HEK293 (cell line): ENCODE measurements at regions not wholly inside any gene's neighbourhood (a gene's known extent, or its start where the extent isn't known, plus 50 kb on each side); places are given as distances from the start of the nearest gene placed in this dataset.

ENCODE experiments used
- CTCF ChIA-PET: fragments of 350-600 bp; formaldehyde crosslinking; extraction: SDS; loops from one replicate; lab custom pipeline; 2021; ENCODE audit warnings: antibody characterized with exemption; lab: Yijun Ruan, JAX
- POLR2A ChIA-PET: fragments of 300-600 bp; formaldehyde crosslinking; extraction: SDS; loops from one replicate; lab custom pipeline; 2020; ENCODE audit warnings: antibody characterized with exemption, inconsistent platforms; lab: Yijun Ruan, JAX
- H3K27ac ChIP-seq: fragments of 200-500 bp; sonication (Bioruptor generic); 2 replicates; pipeline ENCODE4 v1.5.1; 2014; ENCODE audit warnings: low read depth, low read length, control low read depth, inconsistent platforms; ENCODE audit errors: extremely low read depth
- H3K36me3 ChIP-seq, 2 experiments: fragments of 200-500 bp in 1 of 2; sonication (Bioruptor generic) in 1 of 2; 1 replicate in 1 of 2; 2 replicates in 1 of 2; pipeline ENCODE4 v1.5.1; 2014 to 2017; ENCODE audit warnings: inconsistent platforms in 2 of 2, low read length in 2 of 2; ENCODE audit not compliant: control insufficient read depth in 2 of 2, insufficient read depth in 1 of 2
- H3K4me1 ChIP-seq: fragments of 200-500 bp; sonication (Bioruptor generic); 2 replicates; pipeline ENCODE4 v1.5.1; 2014; ENCODE audit warnings: mild to moderate bottlenecking, low read length, inconsistent platforms; ENCODE audit not compliant: control insufficient read depth, insufficient read depth
- H3K4me3 ChIP-seq: 2 replicates; pipeline ENCODE4 v1.5.1; 2011; ENCODE audit warnings: low read depth, mild to moderate bottlenecking, control low read depth, low read length, moderate library complexity
- H3K9me3 ChIP-seq: fragments of 200-500 bp; sonication (Bioruptor generic); 2 replicates; pipeline ENCODE4 v1.5.1; 2014; ENCODE audit warnings: low read depth, low read length, inconsistent platforms; ENCODE audit not compliant: control insufficient read depth, insufficient read depth
- ATF2 ChIP-seq: fragments of 450-650 bp; formaldehyde crosslinking; IDR thresholded peaks from 2 replicates; pipeline ENCODE4 v1.5.1; 2016; ENCODE audit warnings: missing biosample characterization, missing genetic modification characterization, low read depth
- KLF1 ChIP-seq: fragments of 450-650 bp; formaldehyde crosslinking; IDR thresholded peaks from 2 replicates; pipeline ENCODE4 v1.5.1; 2016; ENCODE audit warnings: missing biosample characterization, missing genetic modification characterization
- KLF8 ChIP-seq: fragments of 450-650 bp; formaldehyde crosslinking; IDR thresholded peaks from 2 replicates; pipeline ENCODE4 v1.5.1; 2016; ENCODE audit warnings: missing biosample characterization, missing genetic modification characterization
- RBAK ChIP-seq: fragments of 450-650 bp; formaldehyde crosslinking; IDR thresholded peaks from 2 replicates; pipeline ENCODE4 v1.5.1; 2016; ENCODE audit warnings: missing biosample characterization, missing genetic modification characterization
- SCRT1 ChIP-seq: fragments of 450-650 bp; formaldehyde crosslinking; IDR thresholded peaks from 2 replicates; pipeline ENCODE4 v1.5.1; 2016; ENCODE audit warnings: missing biosample characterization, missing genetic modification characterization, borderline replicate concordance
- ZNF138 ChIP-seq: fragments of 450-650 bp; formaldehyde crosslinking; IDR thresholded peaks from 2 replicates; pipeline ENCODE4 v1.5.1; 2016; ENCODE audit warnings: missing biosample characterization, missing genetic modification characterization, borderline replicate concordance
- ZNF146 ChIP-seq: fragments of 450-650 bp; formaldehyde crosslinking; IDR thresholded peaks from 2 replicates; pipeline ENCODE4 v1.5.1; 2016; ENCODE audit warnings: missing biosample characterization, missing genetic modification characterization
- ZNF202 ChIP-seq: fragments of 450-650 bp; formaldehyde crosslinking; IDR thresholded peaks from 2 replicates; pipeline ENCODE4 v1.5.1; 2016; ENCODE audit warnings: missing biosample characterization, missing genetic modification characterization, borderline replicate concordance
- ZNF266 ChIP-seq: fragments of 450-650 bp; formaldehyde crosslinking; IDR thresholded peaks from 2 replicates; pipeline ENCODE4 v1.5.1; 2016; ENCODE audit warnings: missing biosample characterization, missing genetic modification characterization, low read depth
- ZNF274 ChIP-seq, 2 experiments: fragments of 200-500 bp in 1 of 2; fragments of 450-650 bp in 1 of 2; sonication (Bioruptor generic) in 1 of 2; formaldehyde crosslinking in 1 of 2; IDR thresholded peaks; 2 replicates each; pipeline versions ENCODE4 v1.5.1 to v1.6.1; 2014 to 2016; ENCODE audit warnings: borderline replicate concordance in 1 of 2, inconsistent platforms in 1 of 2, low read length in 1 of 2, missing biosample characterization in 1 of 2, missing genetic modification characterization in 1 of 2
- ZNF354C ChIP-seq: fragments of 450-650 bp; formaldehyde crosslinking; IDR thresholded peaks from 2 replicates; pipeline ENCODE4 v1.5.1; 2016; ENCODE audit warnings: missing biosample characterization, missing genetic modification characterization, low read depth, borderline replicate concordance
- ZNF366 ChIP-seq: fragments of 450-650 bp; formaldehyde crosslinking; conservative IDR thresholded peaks from 2 replicates; pipeline ENCODE4 v1.5.1; 2016; ENCODE audit warnings: missing biosample characterization, missing genetic modification characterization
- ZNF513 ChIP-seq: fragments of 450-650 bp; IDR thresholded peaks from 2 replicates; pipeline ENCODE4 v1.5.1; 2018; ENCODE audit warnings: missing biosample characterization, missing genetic modification characterization
- TF ChIP-seq, protein P1 (sequence below): fragments of 450-650 bp; formaldehyde crosslinking; optimal IDR thresholded peaks from 2 replicates; pipeline ENCODE3; 2016; ENCODE audit warnings: missing biosample characterization, mild to moderate bottlenecking, missing genetic modification characterization
- TF ChIP-seq, protein P2 (sequence below): fragments of 450-650 bp; formaldehyde crosslinking; IDR thresholded peaks from 2 replicates; pipeline ENCODE4 v1.5.1; 2016; ENCODE audit warnings: missing biosample characterization, missing genetic modification characterization

GRCh38 chr16:25635454-25635853 lies 56.3 kb upstream of the HS3ST4 start (continued):
- TF ChIP-seq ZNF513 (tag by site-specific recombination) (no peak), ZNF138 (tag by site-specific recombination) (no peak), ZNF202 (no peak), KLF8 (tag by site-specific recombination) (no peak), ZNF366 (tag by site-specific recombination) (no peak)
- TF ChIP-seq, protein P1, sequence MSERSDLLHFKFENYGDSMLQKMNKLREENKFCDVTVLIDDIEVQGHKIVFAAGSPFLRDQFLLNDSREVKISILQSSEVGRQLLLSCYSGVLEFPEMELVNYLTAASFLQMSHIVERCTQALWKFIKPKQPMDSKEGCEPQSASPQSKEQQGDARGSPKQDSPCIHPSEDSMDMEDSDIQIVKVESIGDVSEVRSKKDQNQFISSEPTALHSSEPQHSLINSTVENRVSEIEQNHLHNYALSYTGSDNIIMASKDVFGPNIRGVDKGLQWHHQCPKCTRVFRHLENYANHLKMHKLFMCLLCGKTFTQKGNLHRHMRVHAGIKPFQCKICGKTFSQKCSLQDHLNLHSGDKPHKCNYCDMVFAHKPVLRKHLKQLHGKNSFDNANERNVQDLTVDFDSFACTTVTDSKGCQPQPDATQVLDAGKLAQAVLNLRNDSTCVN (tag by site-specific recombination): no peak

DNA sequence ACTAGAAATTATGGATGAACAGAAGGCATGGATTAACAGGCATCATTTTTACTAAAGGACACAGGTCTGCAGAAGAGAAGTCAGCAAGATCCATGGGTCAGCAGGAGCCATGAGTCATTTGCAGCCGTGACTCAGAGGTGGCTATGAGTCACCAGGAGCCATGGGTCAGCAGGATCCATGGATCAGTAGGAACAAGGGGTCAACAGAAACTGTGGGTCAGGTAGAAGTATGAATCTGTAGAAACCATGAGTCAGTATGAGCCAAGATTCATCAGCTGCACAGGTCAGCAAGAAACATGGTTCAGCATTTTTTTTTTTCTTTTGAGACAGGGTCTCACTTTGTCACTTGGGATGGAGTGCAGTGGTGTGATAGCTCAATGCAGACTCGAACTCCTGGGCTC lies 58.2 kb upstream of the HS3ST4 start:
- Histone ChIP-seq H3K4me3 (no peak overlapping the region), H3K9me3 (no peaks in the 10 kb centered on the region), H3K4me1 (no peaks in the 10 kb centered on the region), H3K36me3 (no peaks in the 10 kb centered on the region), H3K27ac (no peak overlapping the region)
- ChIA-PET POLR2A (no interaction called here), CTCF (interaction anchor here (0.6 kb wide), 1 partner anchor 68 kb away, joined by 4 read pairs; no protein-coding TSS in a partner anchor)
- no peak for TF ChIP-seq ATF2 (tag by site-specific recombination)
- TF ChIP-seq ZNF354C (tag by site-specific recombination): no peak
- TF ChIP-seq, protein P2, sequence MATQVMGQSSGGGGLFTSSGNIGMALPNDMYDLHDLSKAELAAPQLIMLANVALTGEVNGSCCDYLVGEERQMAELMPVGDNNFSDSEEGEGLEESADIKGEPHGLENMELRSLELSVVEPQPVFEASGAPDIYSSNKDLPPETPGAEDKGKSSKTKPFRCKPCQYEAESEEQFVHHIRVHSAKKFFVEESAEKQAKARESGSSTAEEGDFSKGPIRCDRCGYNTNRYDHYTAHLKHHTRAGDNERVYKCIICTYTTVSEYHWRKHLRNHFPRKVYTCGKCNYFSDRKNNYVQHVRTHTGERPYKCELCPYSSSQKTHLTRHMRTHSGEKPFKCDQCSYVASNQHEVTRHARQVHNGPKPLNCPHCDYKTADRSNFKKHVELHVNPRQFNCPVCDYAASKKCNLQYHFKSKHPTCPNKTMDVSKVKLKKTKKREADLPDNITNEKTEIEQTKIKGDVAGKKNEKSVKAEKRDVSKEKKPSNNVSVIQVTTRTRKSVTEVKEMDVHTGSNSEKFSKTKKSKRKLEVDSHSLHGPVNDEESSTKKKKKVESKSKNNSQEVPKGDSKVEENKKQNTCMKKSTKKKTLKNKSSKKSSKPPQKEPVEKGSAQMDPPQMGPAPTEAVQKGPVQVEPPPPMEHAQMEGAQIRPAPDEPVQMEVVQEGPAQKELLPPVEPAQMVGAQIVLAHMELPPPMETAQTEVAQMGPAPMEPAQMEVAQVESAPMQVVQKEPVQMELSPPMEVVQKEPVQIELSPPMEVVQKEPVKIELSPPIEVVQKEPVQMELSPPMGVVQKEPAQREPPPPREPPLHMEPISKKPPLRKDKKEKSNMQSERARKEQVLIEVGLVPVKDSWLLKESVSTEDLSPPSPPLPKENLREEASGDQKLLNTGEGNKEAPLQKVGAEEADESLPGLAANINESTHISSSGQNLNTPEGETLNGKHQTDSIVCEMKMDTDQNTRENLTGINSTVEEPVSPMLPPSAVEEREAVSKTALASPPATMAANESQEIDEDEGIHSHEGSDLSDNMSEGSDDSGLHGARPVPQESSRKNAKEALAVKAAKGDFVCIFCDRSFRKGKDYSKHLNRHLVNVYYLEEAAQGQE (tag by site-specific recombination): no peak
- no peak for TF ChIP-seq ZNF274 (IDR thresholded peaks at IDR 0.05; ENCODE audit: low read length)
- no peak for TF ChIP-seq ZNF274 (tag by site-specific recombination; IDR thresholded peaks at IDR 0.05; ENCODE audit: borderline replicate concordance)
- TF ChIP-seq RBAK: no peak
- TF ChIP-seq ZNF266 (tag by site-specific recombination): no peak
- TF ChIP-seq KLF1 (tag by site-specific recombination): no peak

GRCh38 chr16:25628766-25629165 lies 63.0 kb upstream of the HS3ST4 start:
- POLR2A ChIA-PET: no interaction called here
- Histone ChIP-seq H3K9me3 (no peaks in the 10 kb centered on the region), H3K4me1 (no peaks in the 10 kb centered on the region), H3K36me3 (no peaks in the 10 kb centered on the region), H3K27ac (no peak overlapping the region), H3K4me3 (no peak overlapping the region)
- TF ChIP-seq SCRT1: no peak
- TF ChIP-seq ZNF146: peak; percentile 82
- CTCF ChIA-PET: no interaction called here
